22Rv1 (cell line): ENCODE measurements at regions not wholly inside any gene's neighbourhood (a gene's known extent, or its start where the extent isn't known, plus 50 kb on each side); places are given as distances from the start of the nearest gene placed in this dataset.

ENCODE experiments used
- ZFX ChIP-seq: fragments of 450-650 bp; IDR thresholded peaks from 2 replicates; pipeline ENCODE4 v1.6.1; 2017; ENCODE audit warnings: antibody characterized with exemption, borderline replicate concordance
- TF ChIP-seq, protein P1 (sequence below): fragments of 450-650 bp; IDR thresholded peaks from 2 replicates; pipeline ENCODE4 v1.5.1; 2017; ENCODE audit warnings: mild to moderate bottlenecking

- TF ChIP-seq, protein P1, sequence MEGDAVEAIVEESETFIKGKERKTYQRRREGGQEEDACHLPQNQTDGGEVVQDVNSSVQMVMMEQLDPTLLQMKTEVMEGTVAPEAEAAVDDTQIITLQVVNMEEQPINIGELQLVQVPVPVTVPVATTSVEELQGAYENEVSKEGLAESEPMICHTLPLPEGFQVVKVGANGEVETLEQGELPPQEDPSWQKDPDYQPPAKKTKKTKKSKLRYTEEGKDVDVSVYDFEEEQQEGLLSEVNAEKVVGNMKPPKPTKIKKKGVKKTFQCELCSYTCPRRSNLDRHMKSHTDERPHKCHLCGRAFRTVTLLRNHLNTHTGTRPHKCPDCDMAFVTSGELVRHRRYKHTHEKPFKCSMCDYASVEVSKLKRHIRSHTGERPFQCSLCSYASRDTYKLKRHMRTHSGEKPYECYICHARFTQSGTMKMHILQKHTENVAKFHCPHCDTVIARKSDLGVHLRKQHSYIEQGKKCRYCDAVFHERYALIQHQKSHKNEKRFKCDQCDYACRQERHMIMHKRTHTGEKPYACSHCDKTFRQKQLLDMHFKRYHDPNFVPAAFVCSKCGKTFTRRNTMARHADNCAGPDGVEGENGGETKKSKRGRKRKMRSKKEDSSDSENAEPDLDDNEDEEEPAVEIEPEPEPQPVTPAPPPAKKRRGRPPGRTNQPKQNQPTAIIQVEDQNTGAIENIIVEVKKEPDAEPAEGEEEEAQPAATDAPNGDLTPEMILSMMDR: no peak
- no peak for TF ChIP-seq ZFX
Observed at GRCh38 chr16:65948361-65948760, 418.1 kb upstream of the CDH5 start.
